ENCODE measurements at regions not wholly inside any gene's neighbourhood (a gene's known extent, or its start where the extent isn't known, plus 50 kb on each side); places are given as distances from the start of the nearest gene placed in this dataset.

DNA sequence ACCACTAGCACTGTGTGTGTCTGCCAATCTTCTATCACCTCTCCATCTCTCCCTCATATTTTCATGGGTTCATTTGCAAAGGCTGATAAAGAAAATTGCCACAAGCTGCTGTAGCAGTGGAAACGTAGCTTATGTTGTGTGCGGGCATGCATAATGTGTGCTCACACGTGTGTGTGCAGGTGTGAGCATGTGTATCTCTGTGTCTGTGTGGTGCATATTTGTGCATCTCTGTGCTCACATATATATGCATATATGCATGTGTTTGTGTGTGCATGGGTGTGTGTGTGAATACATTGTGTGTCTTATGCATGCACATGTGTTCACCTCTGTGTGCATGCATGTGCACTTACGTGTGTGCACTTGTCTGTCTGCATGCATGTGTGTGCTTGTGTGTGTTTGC, 181.8 kb upstream of the UBL3 start:
- TF ChIP-seq, protein P1, sequence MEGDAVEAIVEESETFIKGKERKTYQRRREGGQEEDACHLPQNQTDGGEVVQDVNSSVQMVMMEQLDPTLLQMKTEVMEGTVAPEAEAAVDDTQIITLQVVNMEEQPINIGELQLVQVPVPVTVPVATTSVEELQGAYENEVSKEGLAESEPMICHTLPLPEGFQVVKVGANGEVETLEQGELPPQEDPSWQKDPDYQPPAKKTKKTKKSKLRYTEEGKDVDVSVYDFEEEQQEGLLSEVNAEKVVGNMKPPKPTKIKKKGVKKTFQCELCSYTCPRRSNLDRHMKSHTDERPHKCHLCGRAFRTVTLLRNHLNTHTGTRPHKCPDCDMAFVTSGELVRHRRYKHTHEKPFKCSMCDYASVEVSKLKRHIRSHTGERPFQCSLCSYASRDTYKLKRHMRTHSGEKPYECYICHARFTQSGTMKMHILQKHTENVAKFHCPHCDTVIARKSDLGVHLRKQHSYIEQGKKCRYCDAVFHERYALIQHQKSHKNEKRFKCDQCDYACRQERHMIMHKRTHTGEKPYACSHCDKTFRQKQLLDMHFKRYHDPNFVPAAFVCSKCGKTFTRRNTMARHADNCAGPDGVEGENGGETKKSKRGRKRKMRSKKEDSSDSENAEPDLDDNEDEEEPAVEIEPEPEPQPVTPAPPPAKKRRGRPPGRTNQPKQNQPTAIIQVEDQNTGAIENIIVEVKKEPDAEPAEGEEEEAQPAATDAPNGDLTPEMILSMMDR (IDR thresholded peaks at IDR 0.05; ENCODE audit: low read depth, low read length, missing input control), result no peak
- TF ChIP-seq SP1 (IDR thresholded peaks at IDR 0.05) (no peak), TAF1 (conservative IDR thresholded peaks at IDR 0.05) (no peak), EGR1 (IDR thresholded peaks at IDR 0.05; ENCODE audit: low read depth in 2 of 2) (no peak), NR2F2 (IDR thresholded peaks at IDR 0.05) (no peak), YY1 (IDR thresholded peaks at IDR 0.05) (no peak), GABPA (IDR thresholded peaks at IDR 0.05 in 1 of 2, conservative IDR thresholded peaks at IDR 0.05 in 1 of 2) (no peak)

All from liver (tissue), 3 donors.